ENCODE measurements at regions not wholly inside any gene's neighbourhood (a gene's known extent, or its start where the extent isn't known, plus 50 kb on each side); places are given as distances from the start of the nearest gene placed in this dataset.

DNA sequence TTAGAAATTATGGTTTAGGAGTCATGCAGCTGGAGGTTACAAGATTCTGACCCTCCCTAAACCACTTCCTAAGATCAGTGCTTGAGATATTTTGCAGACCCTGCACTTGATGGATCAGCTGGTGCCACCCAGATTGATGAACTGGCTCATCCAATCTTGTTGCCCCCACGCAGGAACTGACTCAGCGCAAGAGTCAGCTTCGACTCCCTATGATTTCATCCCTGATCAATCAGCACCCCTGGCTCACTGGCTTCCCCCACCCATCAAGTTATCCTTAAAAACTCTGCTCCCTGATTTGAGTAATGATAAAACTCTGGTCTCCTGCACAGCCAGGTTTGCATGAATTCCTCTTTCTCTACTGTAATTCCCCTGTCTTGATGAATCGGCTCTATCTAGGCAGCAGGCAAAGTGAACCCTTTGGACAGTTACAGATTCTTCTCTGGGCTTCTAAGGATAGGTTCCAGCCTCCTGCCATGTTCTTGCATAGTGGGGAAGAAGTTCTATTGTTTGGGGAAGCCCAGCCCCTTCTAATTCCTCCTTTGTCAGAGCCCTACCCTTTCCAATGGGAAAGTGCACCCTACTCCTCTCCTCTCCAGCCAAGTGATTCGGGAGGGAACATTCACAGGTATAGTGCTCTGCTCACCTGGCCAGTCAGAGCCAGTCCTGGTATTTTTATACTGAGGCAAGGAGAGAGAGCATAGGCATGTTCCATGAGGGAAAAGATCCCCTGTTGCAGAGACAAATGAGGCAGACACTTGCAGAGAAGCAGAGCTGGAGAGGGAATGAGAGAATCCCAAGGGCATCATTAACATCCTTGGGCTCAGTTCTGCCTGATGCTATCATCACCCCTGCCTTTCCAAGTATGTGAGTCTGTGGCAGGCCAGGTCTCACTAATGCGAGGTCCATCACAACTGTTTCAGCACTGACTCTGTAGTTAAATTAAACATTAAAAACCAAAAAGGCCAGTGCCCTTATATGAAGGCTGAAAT is 224.4 kb upstream of the GALNT17 start:
- no peak for DNase-seq

DNA sequence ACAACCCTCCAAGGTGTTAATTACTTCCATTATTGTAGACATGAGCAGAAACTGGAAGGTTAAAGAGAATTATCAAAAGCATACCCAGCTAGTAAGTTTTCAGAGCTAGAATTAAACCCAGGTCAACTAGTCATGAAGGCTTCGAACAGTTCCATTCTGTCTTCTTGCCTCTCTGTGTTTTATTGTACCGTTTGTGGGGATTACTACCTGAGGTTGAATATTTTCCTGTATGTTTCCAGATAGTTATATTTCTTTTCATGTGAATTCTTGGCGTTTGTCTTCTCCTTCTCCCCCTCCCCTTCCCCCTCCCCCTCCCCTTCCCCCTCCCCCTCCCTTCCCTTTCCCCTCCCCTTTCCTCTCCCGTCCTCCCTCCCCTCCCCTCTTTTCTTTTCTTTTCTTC is 218.0 kb upstream of the GALNT17 start:
- DNase-seq: no peak

DNA sequence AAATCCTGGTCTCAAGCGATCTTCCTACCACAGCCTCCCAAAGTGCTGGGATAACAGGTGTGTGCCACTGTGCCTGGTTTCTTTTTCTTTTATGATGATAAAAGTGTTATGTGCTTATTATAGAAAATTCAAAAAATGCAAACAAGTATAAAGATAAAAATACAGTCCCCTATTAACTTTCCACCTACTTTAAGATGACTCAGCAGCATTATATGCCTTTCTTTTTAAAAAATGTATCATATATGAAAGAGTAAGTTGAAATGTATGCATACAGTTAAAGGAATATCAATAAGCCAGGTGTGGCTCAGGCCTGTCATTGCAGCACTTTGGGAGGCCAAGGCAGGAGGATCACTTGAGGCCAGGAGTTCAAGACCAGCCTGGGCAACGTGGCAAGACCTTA is 216.9 kb upstream of the GALNT17 start:
- no peak for DNase-seq

DNA sequence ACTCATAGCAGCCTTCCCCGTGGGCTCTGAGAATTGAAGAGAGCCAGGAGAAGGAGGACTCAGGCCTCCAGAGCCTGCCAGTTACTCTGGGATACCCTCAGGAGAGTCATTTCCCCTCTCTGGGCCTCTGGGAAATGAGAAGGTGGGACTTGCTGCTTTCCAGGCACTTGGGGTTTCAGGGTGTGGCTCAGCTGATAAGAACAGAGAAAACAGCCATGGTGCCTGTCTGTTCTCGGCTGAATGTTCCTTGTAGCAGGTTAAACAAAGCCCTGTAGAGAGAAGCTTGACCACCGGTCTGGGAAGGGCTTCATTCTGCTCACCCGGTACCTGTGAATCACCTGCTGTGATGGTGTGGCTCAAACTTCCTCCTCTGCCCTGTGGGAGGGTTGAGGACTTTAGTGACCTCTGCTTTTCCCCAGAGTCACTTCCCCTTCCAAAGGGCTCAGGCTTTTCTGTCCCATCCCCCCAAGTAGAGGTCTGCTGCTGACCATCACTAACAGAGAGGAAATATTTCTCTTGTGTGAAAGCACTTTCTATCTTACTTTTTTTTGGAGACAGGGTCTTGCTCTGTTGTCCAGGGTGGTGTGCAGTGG is 212.4 kb upstream of the GALNT17 start:
- DNase-seq: no peak

DNA sequence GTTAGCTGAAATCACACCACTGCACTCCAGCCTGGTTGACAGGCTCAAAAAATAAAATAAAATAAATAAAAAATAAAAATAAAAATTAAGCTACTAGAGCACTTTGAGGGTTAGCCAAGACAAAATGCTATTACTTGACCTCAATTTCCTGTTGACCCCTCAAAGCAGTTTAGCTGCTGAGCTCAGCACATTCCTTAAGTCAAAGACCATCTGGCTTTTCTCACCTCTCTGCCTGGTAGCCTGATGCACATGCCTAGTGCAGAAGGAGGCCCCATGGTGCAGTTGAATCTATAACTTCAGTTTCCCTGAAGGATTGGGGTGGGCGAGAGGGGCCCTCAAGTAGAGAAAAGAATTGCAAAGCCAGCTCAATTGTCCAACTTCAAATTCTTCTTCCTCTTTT is 211.1 kb upstream of the GALNT17 start:
- no peak for DNase-seq

DNA sequence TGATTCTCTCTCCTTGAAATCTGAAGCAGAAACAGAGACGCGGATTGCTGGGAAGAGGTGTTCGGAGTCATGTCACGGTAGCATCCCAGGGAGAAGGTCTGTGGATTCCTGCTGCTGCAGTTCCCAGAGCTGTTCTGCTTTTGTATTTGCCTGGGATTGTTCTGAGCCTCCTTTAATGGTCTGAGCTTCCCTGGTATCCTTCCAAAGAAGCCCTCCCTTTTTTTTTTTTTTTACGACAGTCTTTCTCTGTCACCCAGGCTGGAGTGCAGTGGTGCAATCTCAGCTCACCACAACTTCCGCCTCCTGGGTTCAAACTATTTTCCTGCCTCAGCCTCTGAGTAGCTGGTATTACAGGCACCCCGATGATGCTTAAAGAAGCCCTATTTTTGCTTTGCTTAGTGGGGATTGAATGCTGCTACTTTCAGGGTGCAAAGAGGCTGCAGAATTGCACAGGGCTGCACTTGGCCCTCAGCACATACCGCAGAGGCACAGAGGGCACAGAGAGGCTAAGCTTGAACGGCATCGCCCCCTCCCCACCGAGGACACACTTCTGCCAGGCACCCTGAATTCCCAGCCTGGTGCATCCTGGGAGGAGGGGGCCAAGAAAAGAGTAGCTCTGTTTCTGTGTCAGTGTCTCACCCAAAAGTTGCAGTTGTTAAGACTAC is 208.6 kb upstream of the GALNT17 start:
- DNase-seq: peak; percentile 1

DNA sequence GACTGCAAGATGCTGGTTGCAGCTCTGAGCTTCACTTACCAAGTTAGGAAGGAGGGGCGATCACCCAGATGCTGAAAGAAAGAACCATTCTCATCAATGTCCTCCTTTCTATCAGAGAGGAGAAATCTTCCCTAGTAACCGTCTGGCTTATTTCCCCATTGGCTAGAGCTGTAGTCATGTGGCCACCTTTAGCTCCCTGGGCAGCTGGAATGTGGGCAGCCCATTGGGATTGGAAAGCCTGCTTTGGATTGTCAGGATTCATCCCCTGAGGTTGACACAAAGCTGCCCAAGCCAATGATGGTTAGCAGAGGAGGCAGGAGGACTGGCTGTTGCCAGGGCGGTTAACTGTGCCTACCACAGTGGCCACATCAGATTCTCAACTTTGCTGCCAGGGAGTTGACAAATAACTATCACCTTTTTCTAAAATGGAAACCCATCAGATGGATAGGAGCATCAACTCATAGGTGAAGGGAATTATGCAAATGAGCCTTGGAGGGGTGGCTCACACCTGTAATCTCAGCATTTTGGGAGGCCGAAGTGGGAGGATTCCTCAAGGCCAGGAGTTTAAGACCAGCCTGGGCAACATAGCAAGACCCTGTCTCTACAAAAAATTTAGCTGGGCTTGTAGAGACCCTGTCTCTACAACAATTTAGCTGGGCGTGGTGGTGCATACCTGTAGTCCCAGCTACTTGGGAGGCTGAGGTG is 206.4 kb upstream of the GALNT17 start:
- no peak for DNase-seq

DNA sequence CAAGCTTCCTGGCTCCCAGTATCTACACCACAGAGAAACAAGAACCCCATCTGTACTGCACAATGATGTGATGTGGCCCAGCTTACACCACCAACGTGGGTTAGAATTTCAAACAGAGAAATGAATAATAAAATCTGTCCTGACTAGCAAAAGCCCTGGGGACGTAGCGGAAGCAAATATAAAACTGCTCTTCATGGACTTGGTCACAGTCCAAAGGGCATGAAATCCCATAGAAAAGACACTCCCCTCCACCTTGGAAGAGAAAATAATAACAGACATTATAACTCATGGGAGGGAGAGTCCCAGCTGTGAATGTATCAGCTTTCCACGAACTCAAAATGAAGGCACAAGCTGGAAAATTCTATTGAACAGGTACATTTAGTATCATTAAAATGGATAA is 205.3 kb upstream of the GALNT17 start:
- no peak for DNase-seq

DNA sequence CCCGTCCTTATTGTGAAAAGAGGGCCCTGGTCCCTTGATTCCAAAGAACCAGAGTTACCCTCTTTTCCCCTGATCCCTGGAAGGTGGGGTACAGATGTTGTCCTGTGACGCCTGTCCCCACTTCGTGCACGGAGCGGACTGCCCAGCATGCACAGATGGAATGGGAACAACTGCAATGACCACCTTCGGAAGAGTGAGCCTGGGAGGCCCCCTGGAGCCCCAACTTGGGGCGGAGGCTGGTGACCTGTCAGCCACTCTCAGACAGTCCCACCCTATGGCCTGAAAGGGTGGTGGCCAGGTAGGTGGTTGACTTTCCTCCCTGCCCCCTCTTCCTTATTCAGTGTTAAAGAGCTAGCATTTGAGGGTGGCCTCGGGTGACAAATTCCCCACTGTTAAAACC is 196.6 kb upstream of the GALNT17 start:
- DNase-seq: no peak

DNA sequence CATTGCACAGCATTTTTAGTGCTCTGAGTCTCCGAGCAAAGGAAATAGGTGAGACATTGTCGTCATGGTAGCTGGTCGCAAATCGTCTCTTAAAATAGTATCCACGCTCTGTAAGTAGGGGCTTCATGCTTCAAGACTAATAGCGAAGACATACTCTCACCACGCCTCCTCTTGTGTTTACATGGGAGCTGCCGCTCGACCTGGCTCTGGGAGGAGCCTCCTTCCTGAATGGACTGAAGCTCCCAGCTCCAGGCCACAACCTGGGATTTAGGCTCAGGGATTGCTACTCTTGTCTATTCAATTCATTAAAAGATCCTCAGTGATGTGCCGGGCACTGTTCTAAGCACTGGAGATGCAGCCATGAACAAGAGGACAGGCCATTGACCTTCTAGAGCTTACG is 196.1 kb upstream of the GALNT17 start:
- no peak for DNase-seq

DNA sequence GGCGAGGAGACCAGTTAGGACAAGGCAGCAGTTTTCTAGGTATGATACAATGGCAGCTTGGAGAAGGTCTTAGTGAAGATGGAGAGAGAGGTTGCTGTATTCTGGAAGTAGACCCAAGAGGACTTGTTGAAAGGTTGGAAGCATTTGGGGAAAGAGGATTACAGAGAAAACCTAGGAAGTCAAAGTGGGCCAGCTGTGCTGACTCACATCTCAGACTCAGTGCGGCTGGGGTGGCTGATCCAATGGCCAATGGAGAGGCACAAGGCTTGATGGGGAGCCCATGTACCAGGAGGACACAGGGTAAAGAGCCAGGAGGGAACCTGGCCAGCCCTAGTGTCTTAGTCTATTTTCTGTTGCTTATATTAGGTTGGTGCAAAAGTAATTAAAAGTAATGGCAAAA is 194.5 kb upstream of the GALNT17 start:
- DNase-seq: no peak

DNA sequence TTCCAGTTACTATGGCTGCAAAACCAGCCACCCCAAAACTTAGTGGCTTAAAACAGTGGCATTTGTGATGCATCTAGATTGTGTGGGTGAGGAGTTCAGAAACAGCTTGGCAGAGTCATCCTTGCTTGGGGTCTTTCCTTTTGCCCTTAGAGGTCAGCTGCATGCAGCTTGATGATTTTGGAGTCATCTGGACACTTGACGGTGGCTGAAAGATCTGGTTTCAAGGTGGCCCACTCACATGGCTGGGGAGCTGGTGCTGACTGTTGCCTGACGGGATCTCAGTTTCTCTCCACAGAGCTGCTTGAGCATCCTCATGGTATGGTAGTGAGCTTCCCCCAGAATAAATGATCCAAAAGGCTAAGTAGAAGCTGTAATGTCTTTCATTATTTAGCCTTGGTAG is 191.3 kb upstream of the GALNT17 start:
- DNase-seq: no peak

DNA sequence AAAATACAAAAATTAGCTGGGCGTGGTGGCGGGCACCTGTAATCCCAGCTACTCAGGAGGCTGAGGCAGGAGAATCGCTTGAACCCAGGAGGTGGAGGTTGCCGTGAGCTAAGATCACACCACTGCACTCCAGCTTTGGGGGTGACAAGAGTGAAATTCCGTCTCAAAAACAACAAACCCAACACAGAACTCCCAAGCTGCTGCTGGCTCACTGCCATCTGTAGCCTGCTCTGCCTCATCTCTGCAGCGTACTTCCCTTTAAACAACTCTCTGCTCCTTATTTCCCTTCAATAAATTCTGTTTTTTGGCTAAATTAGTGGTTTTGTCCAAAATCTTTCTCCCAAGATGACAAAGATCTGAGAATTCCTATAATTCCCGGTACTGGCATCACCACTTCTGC is 189.2 kb upstream of the GALNT17 start:
- DNase-seq: no peak

DNA sequence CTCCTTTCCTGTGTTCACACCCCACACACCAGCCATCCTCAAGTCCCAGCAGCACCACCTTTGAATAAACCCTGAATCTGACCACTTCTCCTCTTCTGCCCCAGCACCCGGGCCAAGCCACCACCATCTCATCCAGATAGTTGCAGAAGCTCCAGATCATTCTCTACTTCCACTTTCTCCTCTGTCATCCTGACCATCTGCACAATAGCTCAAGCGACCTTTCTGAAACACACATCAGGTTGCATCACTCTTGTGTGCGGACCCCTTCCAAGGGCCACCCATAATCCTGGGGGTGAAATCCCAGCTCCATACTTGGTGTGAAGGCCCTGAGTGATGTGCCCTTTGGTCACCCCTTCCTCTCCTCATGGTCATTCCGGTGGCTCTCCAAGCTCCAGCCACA is 187.4 kb upstream of the GALNT17 start:
- DNase-seq: no peak

DNA sequence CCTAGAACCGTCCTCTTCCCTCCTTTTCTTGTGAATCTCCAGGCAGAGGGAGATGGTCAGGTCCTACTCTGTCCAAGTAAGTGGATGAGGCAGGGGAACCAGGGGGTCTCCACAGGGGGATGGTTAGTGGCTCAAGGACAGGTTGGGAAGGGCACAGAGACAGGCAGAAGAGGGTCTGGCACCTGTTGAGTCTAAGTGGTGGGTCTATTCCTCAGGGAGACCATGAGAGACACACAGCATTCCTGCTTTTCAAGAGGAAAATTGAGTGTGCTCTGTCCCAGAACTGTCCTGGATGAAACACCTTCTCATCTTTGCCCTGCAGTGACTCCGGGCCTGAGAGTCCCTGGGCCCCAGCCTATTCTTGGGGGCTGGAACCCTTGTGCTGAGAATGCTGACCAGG is 184.8 kb upstream of the GALNT17 start:
- no peak for DNase-seq

DNA sequence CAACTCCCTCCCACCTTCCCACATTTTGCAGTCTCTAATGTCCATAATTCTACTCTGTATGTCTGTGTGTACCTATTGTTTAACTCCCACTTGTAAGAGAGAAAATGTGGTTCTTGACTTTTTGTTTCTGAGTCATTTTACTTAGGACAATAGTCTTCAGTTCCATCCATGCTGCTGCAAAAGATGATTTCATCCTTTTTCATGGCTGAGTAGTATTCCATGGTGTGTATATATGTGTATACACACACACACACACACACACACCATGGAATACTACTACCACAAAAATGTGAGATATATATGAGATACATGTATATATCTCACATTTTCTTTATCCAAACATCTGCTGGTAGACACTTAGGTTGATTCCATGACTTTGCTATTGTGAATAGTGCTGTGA is 182.1 kb upstream of the GALNT17 start:
- DNase-seq: no peak

DNA sequence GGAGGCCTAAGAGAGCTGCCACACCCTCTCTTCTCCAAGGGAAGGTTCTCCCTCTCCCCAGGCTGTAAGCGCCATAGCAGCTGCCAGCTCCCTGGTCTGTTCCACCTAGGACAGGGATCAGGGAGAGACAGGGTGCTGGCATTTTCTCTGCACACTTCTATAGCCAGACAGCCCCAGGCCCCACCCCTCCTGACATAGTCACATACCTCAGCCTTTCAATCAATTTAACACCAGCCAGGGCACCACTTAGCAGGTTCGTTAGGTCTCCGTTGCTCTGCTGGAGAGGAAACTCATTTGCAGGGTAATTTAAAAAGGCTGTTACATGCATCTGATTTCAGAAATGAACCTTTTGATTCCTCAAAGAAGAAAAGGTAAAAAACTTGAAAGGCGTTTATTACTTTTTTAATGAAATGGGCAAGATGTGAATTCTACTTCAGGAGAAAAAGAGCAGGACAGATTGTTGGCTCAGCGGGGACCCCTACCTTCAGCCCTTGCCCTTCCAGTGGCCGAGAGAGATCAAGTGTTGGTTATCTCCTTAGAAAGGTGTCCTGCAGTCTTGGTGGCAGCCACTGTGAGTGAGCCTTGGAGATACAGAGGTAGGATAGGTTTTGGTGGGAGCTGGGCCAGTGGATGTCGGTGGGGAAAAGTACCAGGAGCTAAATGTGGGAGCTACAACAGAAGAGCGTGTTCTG is 180.5 kb upstream of the GALNT17 start:
- DNase-seq: no peak

DNA sequence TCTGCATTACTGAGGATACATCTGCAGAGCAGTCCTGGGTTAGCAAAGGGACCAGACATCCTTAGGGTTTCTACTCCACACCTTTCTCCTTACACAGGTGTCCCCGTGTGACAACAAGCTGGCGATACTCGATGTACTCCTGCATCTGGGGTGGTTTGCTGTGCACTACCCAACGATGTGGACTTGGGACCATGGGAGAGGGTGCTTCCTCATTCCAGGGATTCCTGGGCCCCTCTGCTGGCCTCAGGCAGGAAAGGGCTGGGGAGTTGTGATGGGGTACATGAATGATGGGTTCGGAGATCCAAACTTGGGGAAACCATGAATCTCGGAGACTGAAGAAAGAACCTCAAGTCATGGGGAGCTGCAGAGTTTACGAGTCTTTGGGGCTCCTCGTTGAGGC is 179.6 kb upstream of the GALNT17 start:
- no peak for DNase-seq

DNA sequence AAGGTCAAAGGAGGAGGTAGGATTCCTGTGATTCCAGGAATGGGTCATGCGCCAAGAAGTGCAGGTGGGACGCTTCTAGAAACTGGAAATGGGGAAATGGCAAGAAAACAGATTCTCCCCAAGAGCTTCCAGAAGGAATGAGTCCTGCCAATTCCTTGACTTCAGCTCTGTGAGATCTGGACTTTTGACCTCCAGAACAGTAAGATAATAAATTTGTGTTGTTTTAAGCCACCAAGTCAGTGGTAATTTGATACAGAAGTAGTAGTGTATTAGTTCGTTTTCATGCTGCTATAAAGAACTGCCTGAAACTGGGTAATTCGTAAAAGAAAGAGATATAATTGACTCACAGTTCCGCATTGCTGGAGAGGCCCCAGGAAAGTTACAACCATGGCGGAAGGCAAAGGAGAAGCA is 178.6 kb upstream of the GALNT17 start:
- no peak for DNase-seq

DNA sequence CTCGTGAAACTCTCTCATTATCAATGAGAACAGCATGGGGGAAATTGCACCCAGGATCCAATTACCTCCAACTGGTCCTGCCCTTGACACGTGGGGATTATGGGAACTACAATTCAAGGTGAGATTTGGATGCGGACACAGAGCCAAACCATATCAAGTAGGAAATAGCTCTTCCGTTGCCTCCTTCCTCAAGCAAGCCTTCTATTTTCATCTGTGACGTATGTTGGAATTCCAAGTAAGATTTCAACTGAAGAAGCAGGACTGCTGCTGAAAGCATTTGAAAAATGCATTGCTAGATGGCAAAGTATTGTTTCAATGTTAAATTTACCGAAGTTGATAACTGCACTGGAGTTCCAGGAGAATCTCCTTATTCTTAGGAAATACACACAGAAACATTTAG is 178.1 kb upstream of the GALNT17 start:
- no peak for DNase-seq

DNA sequence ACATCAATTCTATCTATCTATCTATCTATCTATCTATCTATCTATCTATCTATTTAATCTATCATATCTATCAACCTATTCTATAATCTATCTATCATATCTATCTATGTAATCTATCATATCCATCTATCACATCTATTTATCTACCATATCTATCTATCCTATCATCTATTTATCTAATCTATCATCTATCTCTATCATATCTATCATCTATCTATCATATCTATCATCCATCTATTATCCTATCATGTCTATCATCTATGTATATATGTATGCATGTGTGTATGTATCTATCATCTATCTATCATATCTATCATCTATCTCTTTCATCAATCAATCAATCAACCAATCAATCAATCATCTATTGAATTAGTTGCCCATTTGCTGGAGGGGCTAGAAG is 159.3 kb upstream of the GALNT17 start:
- DNase-seq: no peak

DNA sequence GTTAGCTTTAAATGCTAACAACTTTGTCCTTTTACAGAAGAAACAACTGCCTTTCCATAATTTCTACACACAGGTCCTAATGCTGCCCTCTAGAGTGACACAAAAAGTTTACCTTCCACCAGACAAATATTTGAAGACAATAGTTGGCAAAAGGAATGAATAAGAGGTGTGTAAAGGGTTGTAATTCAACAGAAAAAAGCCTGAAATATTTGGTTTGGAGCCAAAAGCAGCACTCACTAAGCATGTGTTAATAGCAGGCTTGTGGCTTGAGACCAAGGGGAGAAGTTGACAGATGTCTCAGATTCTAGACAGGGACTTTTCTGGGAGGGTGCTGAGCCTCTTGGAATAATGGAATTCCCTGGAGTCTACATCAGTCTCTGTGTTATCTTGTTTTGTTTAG is 156.2 kb upstream of the GALNT17 start:
- no peak for DNase-seq

DNA sequence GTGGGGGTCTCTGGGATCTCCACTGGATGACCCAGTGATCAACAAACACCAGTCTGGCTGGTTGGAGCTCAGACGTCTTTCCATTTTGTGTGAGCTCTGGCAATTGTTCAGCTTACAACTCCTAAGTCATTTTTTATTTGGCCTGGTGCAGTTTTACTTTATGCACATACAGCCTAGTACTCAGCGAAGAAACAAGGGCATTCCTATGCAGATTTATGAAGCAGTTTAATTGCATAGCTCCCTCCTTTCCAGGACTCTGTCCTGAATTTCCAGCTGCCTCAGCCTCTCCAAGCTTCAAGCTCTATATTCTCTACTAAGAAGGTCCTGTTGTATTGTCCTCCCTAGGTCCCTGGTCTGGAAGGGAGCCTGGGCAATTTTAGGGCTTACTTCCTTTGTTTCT is 145.6 kb upstream of the GALNT17 start:
- DNase-seq: no peak

Data from hematopoietic multipotent progenitor cell treated with erythropoietin and hydrocortisone succinate and interleukin-3 and kit ligand, for 6 days (in vitro differentiated cells).